BLaER1 (cell line): ENCODE measurements at regions not wholly inside any gene's neighbourhood (a gene's known extent, or its start where the extent isn't known, plus 50 kb on each side); places are given as distances from the start of the nearest gene placed in this dataset.

Experiments
- H3K27ac ChIP-seq: shearing (Covaris generic); formaldehyde crosslinking; 2 replicates; pipeline ENCODE4 v1.8.1; 2022
- H3K27me3 ChIP-seq: shearing (Covaris generic); formaldehyde crosslinking; 2 replicates; pipeline ENCODE4 v1.8.1; 2022
- H3K36me3 ChIP-seq: shearing (Covaris generic); formaldehyde crosslinking; 2 replicates; pipeline ENCODE4 v1.8.1; 2022
- H3K4me1 ChIP-seq: shearing (Covaris generic); formaldehyde crosslinking; 2 replicates; pipeline ENCODE4 v1.8.1; 2022
- H3K4me2 ChIP-seq: shearing (Covaris generic); formaldehyde crosslinking; 2 replicates; pipeline ENCODE4 v1.8.1; 2022
- H3K4me3 ChIP-seq: shearing (Covaris generic); formaldehyde crosslinking; 2 replicates; pipeline ENCODE4 v1.8.1; 2022
- H3K9ac ChIP-seq: shearing (Covaris generic); formaldehyde crosslinking; 2 replicates; pipeline ENCODE4 v1.8.1; 2022
- H3K9me3 ChIP-seq: shearing (Covaris generic); formaldehyde crosslinking; 2 replicates; pipeline ENCODE4 v1.8.1; 2022
- H4K20me1 ChIP-seq: shearing (Covaris generic); formaldehyde crosslinking; 2 replicates; pipeline ENCODE4 v1.8.1; 2022
- Cebpa-rat ChIP-seq: shearing (Covaris generic); IDR thresholded peaks from 2 replicates; pipeline ENCODE4 v1.8.1; 2022

GRCh38 chr2:223469270-223470046 lies 132.7 kb downstream of the SCG2 start:
- H3K27me3 ChIP-seq, result no peaks in the 10 kb centered on the region
- peaks cover 53% of the 10 kb centered on the region for H3K9me3 ChIP-seq
- no peaks in the 10 kb centered on the region for H3K36me3 ChIP-seq
- no peak for TF ChIP-seq Cebpa-rat
- no peaks in the 10 kb centered on the region for H4K20me1 ChIP-seq
- H3K9ac ChIP-seq, result no peak overlapping the region
- H3K4me2 ChIP-seq, result peak overlapping the region; percentile 39; the same call in 1 of the 2 replicates
- peaks cover 17% of the 10 kb centered on the region for H3K4me1 ChIP-seq
- no peak overlapping the region for H3K27ac ChIP-seq
- no peak overlapping the region for H3K4me3 ChIP-seq

GRCh38 chr2:223470602-223471001 lies 131.6 kb downstream of the SCG2 start:
- TF ChIP-seq Cebpa-rat, result no peak
- H3K4me3 ChIP-seq, result no peak overlapping the region

GRCh38 chr2:223472771-223473170 lies 129.4 kb downstream of the SCG2 start:
- Histone ChIP-seq H4K20me1 (no peaks in the 10 kb centered on the region), H3K9ac (no peak overlapping the region), H3K9me3 (peaks cover 48% of the 10 kb centered on the region), H3K27me3 (no peaks in the 10 kb centered on the region), H3K4me3 (no peak overlapping the region), H3K27ac (no peak overlapping the region), H3K4me1 (peaks cover 13% of the 10 kb centered on the region), H3K4me2 (no peak overlapping the region), H3K36me3 (no peaks in the 10 kb centered on the region)
- TF ChIP-seq Cebpa-rat, result no peak

More at GRCh38 chr2:223470602-223471001, 131.6 kb downstream of the SCG2 start:
- Histone ChIP-seq H3K9ac (no peak overlapping the region), H3K27ac (no peak overlapping the region), H3K27me3 (no peaks in the 10 kb centered on the region), H3K9me3 (peaks cover 42% of the 10 kb centered on the region), H4K20me1 (no peaks in the 10 kb centered on the region), H3K4me1 (peaks cover 16% of the 10 kb centered on the region), H3K4me2 (no peak overlapping the region), H3K36me3 (no peaks in the 10 kb centered on the region)

GRCh38 chr2:223474893-223475292 lies 127.3 kb downstream of the SCG2 start:
- Histone ChIP-seq H3K27ac (no peak overlapping the region), H3K9ac (no peak overlapping the region)
- no peak for TF ChIP-seq Cebpa-rat

DNA sequence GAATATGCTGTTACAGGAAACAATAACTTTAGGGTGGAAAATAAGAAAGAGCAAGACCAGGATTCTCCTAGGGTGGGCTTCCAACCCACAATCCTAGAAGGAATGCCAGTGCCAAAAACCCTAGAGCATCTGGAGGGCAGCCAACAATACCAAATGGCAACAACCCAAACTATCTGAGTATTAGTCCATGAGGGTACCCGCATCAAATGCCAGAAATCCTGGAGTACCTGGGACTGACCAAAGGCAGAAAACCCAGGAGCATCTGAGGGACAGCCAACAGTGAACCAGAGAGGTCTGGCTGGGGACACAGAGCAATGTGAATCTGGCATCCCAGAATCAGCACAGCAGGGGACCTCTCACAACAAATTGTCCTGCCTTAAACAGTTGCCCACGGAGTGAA lies 126.3 kb downstream of the SCG2 start:
- Histone ChIP-seq H3K9me3 (peaks cover 57% of the 10 kb centered on the region), H3K9ac (no peak overlapping the region), H4K20me1 (no peaks in the 10 kb centered on the region), H3K4me1 (no peaks in the 10 kb centered on the region), H3K27ac (no peak overlapping the region), H3K4me3 (no peak overlapping the region), H3K27me3 (no peaks in the 10 kb centered on the region), H3K36me3 (no peaks in the 10 kb centered on the region), H3K4me2 (no peak overlapping the region)
- TF ChIP-seq Cebpa-rat, result no peak

More at GRCh38 chr2:223474893-223475292, 127.3 kb downstream of the SCG2 start:
- Histone ChIP-seq H3K4me2 (no peak overlapping the region), H3K9me3 (peaks cover 49% of the 10 kb centered on the region), H3K4me1 (0 out of 2 replicates have a peak, but pooled peaks cover 1% of the 10 kb centered on the region), H3K36me3 (no peaks in the 10 kb centered on the region), H3K27me3 (no peaks in the 10 kb centered on the region), H3K4me3 (no peak overlapping the region), H4K20me1 (no peaks in the 10 kb centered on the region)

DNA sequence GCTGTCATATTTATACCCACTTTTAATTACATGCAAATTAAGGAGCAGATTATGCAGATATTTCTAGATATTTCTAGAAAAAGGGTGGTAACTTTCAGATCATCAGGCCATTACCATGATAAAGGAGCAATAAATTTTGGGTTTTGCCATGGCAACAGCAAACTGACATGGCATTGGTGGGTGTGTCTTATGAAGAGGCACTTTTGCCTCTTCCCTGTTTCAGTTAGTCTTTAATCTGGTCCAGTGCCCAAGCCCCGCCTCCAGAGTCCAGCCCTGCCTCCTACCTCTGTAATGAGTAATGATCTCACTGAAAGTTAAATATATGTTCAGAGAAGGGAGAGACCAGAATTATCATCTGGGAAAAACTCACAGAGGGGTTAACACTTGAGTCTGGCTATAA lies 124.8 kb downstream of the SCG2 start:
- H4K20me1 ChIP-seq, result no peaks in the 10 kb centered on the region
- no peaks in the 10 kb centered on the region for H3K4me1 ChIP-seq
- no peaks in the 10 kb centered on the region for H3K27me3 ChIP-seq
- no peak overlapping the region for H3K4me2 ChIP-seq
- no peak overlapping the region for H3K9ac ChIP-seq
- no peak overlapping the region for H3K4me3 ChIP-seq
- H3K27ac ChIP-seq, result no peak overlapping the region
- peaks cover 51% of the 10 kb centered on the region for H3K9me3 ChIP-seq
- TF ChIP-seq Cebpa-rat, result no peak
- H3K36me3 ChIP-seq, result no peaks in the 10 kb centered on the region

DNA sequence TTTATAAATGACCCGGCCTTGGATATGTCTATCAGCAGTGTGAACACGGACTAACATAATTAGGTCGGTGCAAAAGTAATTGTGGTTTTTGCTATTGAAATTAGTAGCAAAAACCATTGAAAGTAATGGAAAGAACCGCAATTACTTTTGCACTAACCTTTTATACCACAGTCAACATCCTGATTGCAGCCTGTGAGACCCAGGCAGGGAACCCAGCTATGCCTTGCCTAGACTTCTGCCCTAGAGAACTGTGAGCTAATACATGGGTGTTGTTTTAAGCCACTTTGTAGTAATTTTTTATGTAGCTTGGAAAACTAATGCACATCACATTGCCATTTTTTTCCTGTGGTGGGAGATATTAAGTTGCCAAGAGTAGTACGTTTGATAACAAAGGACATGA lies 120.7 kb downstream of the SCG2 start:
- Histone ChIP-seq H3K4me2 (no peak overlapping the region), H3K27me3 (no peaks in the 10 kb centered on the region), H4K20me1 (no peaks in the 10 kb centered on the region), H3K4me3 (no peak overlapping the region), H3K9me3 (peaks cover 41% of the 10 kb centered on the region), H3K36me3 (no peaks in the 10 kb centered on the region), H3K27ac (no peak overlapping the region), H3K4me1 (peaks cover 35% of the 10 kb centered on the region), H3K9ac (no peak overlapping the region)
- no peak for TF ChIP-seq Cebpa-rat

DNA sequence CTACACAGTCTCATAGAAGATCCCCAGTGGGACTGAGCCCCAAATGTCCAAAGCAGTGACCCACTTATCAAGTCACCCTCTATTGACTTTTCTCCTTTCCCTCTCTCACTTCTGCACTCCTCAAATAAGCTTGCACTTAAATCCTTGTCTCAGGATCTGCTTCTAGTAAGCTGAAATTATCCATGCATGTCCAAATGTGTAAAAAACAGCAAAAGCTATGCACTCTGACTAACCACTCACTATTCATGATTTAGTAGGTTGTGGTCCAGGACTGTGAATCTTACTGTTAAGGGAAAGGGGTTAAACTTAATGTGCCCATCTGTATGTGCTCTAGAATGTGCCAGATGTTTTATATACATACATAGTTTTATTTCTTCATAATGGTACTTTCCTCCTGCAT lies 115.4 kb downstream of the SCG2 start:
- no peak for TF ChIP-seq Cebpa-rat
- H3K9me3 ChIP-seq, result peaks cover 14% of the 10 kb centered on the region
- H3K9ac ChIP-seq, result no peak overlapping the region; the same call in 1 of the 2 replicates
- no peaks in the 10 kb centered on the region for H4K20me1 ChIP-seq
- H3K27ac ChIP-seq, result peak overlapping the region; percentile 67; the same call in 1 of the 2 replicates
- peaks cover 76% of the 10 kb centered on the region for H3K4me1 ChIP-seq
- no peak overlapping the region; the same call in 1 of the 2 replicates for H3K4me3 ChIP-seq
- no peaks in the 10 kb centered on the region for H3K36me3 ChIP-seq
- peak overlapping the region; percentile 73 for H3K4me2 ChIP-seq
- H3K27me3 ChIP-seq, result no peaks in the 10 kb centered on the region

DNA sequence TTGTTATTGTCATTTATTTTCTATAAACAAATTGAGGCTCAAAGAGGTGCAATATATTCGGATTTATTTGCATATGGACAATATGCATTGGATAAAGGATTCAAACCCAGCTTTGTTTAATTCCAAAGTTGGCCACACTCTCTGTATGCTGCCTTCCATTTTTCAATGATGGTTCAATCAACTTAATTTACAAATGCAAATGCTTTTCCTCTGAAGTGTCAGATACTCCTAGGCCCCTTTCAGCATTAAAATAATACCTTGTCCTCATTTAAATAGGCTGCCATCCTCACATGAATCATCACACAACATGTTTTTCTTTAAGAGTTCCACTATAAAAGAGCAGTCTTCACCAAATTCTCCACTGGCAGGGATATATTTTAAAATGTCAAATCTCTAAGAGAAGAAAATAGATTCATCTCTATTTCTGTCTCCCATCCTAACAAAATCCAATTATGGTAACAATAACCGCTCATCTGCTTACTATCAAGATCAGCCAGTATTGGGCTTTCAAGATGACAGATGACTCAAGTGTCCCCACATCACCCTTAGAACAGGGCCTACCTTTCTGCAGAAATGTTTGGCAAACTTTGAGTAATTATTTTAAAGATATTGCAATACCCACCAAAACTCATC lies 114.8 kb downstream of the SCG2 start:
- no peak overlapping the region for H3K4me3 ChIP-seq
- H3K27ac ChIP-seq, result peak overlapping the region; percentile 67; the same call in 1 of the 2 replicates
- peak overlapping the region; percentile 73 for H3K4me2 ChIP-seq

GRCh38 chr2:223488814-223489213 lies 113.3 kb downstream of the SCG2 start:
- H4K20me1 ChIP-seq, result no peaks in the 10 kb centered on the region
- peak overlapping the region; percentile 73 for H3K4me2 ChIP-seq
- peak overlapping the region; percentile 6; the same call in 1 of the 2 replicates for H3K9ac ChIP-seq
- H3K36me3 ChIP-seq, result no peaks in the 10 kb centered on the region
- no peak overlapping the region; the same call in 1 of the 2 replicates for H3K4me3 ChIP-seq
- H3K27ac ChIP-seq, result peak overlapping the region; percentile 67
- peaks cover 68% of the 10 kb centered on the region for H3K4me1 ChIP-seq
- no peaks in the 10 kb centered on the region for H3K27me3 ChIP-seq
- no peak for TF ChIP-seq Cebpa-rat
- H3K9me3 ChIP-seq, result peaks cover 30% of the 10 kb centered on the region

More for the DNA sequence above, 114.8 kb downstream of the SCG2 start:
- H4K20me1 ChIP-seq, result no peaks in the 10 kb centered on the region
- H3K9ac ChIP-seq, result no peak overlapping the region
- H3K36me3 ChIP-seq, result no peaks in the 10 kb centered on the region
- H3K9me3 ChIP-seq, result peaks cover 20% of the 10 kb centered on the region
- TF ChIP-seq Cebpa-rat, result no peak
- H3K27me3 ChIP-seq, result no peaks in the 10 kb centered on the region
- H3K4me1 ChIP-seq, result peaks cover 76% of the 10 kb centered on the region
